NCI-H2107 treated with DMSO at 0.1 percent for 48 hours (cell line): ENCODE measurements at regions not wholly inside any gene's neighbourhood (a gene's known extent, or its start where the extent isn't known, plus 50 kb on each side); places are given as distances from the start of the nearest gene placed in this dataset.
A peak's percentile ranks its signal among the peaks of the same experiment; 100 is the strongest.
"Not testable (repeated sequence)": the region's sequence is repeated elsewhere in the genome, so short reads cannot be mapped to it uniquely, and the experiment has no call there.

Experiments
- DNase-seq: peaks from one replicate; lab custom pipeline; 2025; ENCODE audit not compliant: unreplicated experiment; lab: John Stamatoyannopoulos, UW

- DNase-seq, result no peak
These were observed 66.6 kb downstream of the TNFAIP3 start for GRCh38 chr6:137933696-137934095.

DNA sequence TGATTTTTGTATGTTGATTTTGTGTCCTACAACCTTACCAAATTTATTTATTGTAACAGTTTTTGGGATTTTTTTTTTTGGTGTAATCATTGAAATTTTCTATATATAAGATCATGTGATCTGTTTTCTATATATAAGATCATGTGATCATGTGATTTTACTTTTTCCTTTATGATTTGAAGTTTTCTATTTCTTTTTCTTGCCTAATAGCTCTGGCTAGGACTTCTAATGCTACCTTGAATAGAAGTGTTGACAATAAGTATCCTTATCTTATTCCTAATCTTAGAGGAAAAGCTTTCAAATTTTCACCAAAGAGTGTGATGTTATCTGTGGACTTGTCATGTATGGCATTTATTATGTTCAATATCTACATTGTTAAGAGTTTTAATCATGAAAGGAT lies 69.7 kb downstream of the TNFAIP3 start:
- DNase-seq, result no peak

- DNase-seq, result no peak
These were observed 70.8 kb downstream of the TNFAIP3 start for GRCh38 chr6:137937834-137938233.

- DNase-seq, result no peak
These were observed 71.8 kb downstream of the TNFAIP3 start for GRCh38 chr6:137938770-137939379.

DNA sequence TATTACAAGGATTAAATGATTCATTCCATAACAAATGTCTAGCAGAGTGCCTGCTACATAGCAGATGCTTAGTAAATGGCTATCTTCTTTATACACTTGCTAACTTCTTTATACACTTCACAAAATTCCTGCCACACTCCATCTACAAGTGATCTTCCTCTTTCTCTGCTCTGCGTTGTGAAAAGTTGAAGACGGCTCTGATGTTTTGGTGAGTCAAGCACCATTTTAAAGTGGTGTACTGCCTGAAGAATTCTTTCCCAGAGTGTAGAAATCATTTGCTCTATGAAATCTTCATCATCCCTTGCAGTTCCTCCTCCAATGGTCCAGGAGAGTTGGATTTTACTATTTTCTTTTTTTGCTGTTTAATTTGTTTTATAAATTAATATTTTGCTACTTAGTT lies 74.9 kb downstream of the TNFAIP3 start:
- DNase-seq, result no peak

DNA sequence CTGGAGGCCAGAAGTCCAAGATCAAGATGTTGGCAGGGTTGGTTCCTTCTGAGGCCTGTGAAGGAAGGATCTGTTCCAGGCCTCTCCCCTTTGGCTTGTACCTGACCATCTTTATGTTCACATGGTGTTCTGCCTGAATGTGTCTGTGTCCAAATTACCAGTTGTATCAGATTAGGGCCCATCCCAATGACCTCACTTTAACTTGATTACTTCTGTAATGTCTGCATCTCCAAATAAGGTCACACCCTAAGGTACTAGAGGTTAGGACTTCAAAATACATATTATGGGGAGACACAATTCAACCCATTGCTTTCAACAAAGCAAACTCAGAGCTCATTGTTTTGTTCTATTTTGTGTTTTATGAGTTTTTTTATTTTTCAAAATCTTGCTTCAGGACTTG lies 75.7 kb downstream of the TNFAIP3 start:
- DNase-seq, result no peak

DNA sequence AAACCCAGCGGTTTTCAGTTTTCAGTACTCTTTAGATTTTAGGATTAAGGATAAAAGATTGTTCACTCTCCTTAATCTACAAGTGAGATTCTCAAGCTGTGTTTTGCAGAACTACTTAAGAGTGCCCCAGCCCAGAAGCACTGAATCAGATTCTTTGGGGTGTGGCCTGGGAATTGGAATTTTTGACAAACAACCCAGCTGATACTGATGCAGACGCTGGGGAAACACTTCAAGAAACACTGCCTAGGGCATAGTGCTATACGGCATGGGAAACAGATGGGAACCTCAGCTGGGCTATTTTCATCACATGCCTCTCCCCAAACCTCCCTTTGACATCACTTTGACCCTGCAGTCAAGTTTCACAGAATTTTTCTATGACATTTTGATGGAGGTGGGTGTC lies 77.3 kb downstream of the TNFAIP3 start:
- not testable (repeated sequence) for DNase-seq

- peak; percentile 11 for DNase-seq
These were observed 77.9 kb downstream of the TNFAIP3 start for GRCh38 chr6:137944793-137945498.

DNA sequence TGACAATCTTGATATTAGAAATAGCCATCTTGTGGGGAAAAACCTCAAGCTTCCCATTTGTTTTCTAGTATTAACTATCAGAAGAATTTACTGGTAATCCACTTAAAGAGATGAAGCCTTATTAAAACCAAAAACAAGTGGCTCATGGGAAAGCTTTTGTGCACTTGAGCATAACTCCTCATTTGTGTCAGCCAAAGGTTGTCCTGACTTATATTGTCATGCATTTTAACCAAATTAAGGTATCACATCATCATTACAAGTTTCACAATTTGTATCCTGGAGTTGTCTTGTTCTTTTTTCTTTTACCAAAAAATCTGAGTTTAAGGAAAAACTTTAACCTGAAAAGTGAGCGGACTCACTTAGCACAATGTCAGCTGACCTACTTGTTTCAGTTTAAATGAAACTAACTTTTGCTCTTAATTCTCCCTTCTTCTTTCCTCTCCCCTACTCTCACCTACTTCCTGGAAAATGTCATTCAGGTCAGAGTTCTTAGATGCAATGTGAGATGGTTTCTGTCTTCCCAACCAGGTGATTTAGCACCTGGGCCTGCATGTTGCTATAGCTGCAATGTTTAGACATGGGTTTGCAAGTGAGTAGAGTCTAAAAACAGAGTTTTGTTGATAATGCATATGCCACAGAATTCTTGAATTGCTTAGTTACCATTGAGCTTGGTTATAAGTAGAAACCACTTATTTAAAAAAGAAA lies 82.8 kb downstream of the TNFAIP3 start:
- DNase-seq, result no peak

DNA sequence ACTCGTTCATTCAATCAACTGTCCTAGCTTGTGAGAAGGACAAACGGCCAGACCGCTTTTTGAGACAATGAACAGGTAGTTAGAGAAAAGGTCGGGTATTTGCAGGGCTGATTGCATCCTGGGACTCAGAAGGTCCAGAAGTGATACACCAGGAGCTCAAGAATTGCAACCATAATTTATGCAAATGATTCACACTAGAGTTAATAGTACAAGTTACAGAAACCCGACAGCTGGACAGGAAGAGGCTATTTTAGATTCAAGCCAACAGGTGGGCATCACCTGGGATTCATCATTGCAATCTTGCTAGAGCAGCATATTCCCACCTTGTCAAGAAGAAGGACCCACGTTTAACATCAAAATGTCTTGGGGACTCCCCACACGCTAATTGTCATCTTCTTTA lies 83.5 kb downstream of the TNFAIP3 start:
- DNase-seq, result no peak

DNA sequence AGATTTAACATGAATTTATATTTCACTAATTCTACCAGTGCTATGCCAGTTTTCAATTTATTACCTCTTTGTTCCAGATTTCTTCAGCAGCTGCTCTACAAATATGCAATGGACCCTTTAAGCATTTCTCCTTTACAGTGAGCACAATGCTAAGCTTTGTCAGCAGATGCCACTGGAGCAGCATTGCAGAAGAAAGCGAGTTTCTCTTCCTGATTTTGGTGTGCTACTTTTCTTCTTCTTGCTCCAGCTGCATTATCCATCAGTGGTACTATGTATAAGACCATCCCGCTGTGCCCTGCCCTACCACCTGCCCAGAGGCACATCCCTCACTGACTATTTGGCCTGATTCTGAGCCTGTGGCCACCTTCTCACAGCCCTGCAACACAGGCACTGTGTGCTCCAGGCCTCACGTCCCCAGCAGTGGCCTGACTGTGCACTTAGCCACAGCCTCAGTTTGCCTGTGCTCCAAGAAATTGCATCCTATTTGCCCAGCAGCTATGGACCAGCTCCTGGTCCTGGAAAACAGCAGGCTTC lies 84.1 kb downstream of the TNFAIP3 start:
- no peak for DNase-seq

DNA sequence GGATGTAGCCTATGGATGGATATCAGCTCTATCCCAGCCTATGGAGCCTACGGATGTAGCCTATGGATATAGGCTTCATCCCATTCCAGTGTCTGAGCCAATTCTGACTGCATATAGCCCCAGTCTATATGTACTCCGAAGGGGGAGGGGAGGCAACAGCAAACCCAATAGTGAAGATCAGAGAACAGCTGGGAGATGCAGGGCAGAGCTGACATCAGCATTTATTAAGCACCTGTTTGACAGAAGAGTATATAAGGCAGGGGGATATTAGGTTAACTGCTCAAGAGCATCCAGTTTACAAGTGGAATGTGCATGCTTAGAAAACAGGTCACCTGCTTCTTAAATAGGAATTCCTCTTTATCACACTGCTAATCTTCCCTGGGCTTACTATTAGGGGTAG lies 85.2 kb downstream of the TNFAIP3 start:
- DNase-seq, result no peak

GRCh38 chr6:137953761-137954160 lies 86.7 kb downstream of the TNFAIP3 start:
- DNase-seq, result no peak

- DNase-seq, result no peak
These were observed 87.2 kb downstream of the TNFAIP3 start for GRCh38 chr6:137954253-137954652.

DNA sequence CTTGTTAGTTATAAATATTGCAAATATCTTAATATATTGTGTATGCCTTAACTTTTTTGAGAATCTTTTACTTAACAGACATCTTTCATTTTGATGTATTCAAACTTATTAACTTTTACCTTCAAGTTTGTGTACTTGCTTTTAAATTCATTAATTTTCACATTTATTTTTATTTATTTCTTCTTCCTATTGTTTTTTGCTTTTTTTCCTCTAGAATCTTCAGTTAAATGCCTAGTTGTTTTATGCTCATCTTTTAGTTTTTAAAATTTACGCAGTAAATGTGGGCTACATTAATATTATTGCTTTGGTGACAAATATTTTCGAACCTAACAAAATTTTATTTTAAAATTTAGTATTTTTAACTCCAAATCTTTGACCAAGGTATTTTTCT lies 89.0 kb downstream of the TNFAIP3 start:
- no peak for DNase-seq

DNA sequence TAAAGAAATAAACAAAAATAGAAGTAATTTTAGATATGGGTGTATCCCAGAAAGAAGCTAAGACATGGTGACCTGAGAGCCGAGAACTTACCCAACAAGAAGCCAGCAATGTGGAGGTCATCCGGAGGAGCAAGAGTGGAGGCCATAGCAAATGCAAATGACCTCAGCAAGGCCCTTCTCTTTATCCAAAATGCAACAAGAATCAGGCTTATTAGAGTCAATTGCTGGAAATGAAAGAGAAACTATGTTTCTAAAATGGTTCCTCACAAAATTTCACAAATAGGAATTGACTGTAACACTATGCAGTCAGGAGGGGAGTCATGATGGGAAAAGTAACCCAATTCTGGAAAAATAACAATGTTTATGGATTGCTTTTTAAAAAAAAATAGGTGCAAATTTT lies 90.4 kb downstream of the TNFAIP3 start:
- DNase-seq, result no peak

DNA sequence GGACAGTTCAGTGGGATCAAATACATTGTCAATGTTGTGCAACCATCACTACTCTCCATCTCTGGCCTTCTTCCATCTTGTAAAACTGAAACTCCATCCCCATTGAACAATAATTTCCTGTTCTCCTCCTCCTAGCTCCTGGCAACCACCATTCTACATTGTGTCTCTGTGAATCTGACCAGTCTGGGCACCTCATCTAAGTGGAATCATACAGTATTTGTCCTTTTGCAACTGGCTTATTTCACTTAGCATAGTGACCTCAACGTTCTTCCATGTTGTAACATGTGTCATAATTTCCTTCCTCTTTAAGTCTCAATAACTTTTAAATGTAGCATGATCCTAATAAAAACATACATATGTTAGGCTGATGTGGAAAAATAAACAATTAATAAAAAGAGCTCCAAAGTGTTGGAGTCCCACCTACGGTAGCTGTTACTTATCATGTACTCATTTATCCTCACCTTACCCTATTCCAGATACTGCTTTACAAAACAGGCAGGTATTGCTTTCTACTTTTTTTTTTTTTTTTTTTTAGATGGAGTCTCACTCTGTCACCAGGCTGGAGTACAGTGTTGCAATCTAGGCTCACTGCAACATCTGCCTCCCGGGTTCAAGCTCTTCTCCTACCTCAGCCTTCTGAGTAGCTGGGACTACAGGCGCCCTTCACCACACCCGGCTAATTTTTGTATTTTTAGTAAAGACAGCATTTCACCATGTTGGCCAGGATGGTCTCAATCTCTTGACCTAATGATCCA lies 91.9 kb downstream of the TNFAIP3 start:
- no peak for DNase-seq

GRCh38 chr6:137962725-137963124 lies 95.7 kb downstream of the TNFAIP3 start:
- no peak for DNase-seq

GRCh38 chr6:137964876-137965275 lies 97.8 kb downstream of the TNFAIP3 start:
- no peak for DNase-seq

GRCh38 chr6:137967689-137968454 lies 100.8 kb downstream of the TNFAIP3 start:
- no peak for DNase-seq

GRCh38 chr6:137968455-137968804 lies 101.4 kb downstream of the TNFAIP3 start:
- DNase-seq, result no peak
